Islet precursor cell (in vitro differentiated cells): ENCODE measurements at regions not wholly inside any gene's neighbourhood (a gene's known extent, or its start where the extent isn't known, plus 50 kb on each side); places are given as distances from the start of the nearest gene placed in this dataset.
"Not testable (repeated sequence)": the region's sequence is repeated elsewhere in the genome, so short reads cannot be mapped to it uniquely, and the experiment has no call there.

ENCODE experiments used
- DNase-seq: peaks from one replicate; pipeline ENCODE4 v3.0.0-alpha.2; 2018

GRCh38 chr5:117761186-117761585 lies 1186.6 kb upstream of the SEMA6A start:
- no peak for DNase-seq

GRCh38 chr5:117759849-117760499 lies 1185.4 kb upstream of the SEMA6A start:
- DNase-seq: no peak

GRCh38 chr5:117752403-117752802 lies 1177.8 kb upstream of the SEMA6A start:
- no peak for DNase-seq

- no peak for DNase-seq
Measured at GRCh38 chr5:117748336-117748735, 1173.7 kb upstream of the SEMA6A start.

- DNase-seq: no peak
Measured at GRCh38 chr5:117743337-117743736, 1168.7 kb upstream of the SEMA6A start.

GRCh38 chr5:117741655-117742206 lies 1167.1 kb upstream of the SEMA6A start:
- DNase-seq: no peak

- DNase-seq: no peak
Measured at GRCh38 chr5:117740268-117740667, 1165.6 kb upstream of the SEMA6A start.

GRCh38 chr5:117738571-117738970 lies 1163.9 kb upstream of the SEMA6A start:
- no peak for DNase-seq

GRCh38 chr5:117736698-117737097 lies 1162.1 kb upstream of the SEMA6A start:
- no peak for DNase-seq

GRCh38 chr5:117734056-117734455 lies 1159.4 kb upstream of the SEMA6A start:
- no peak for DNase-seq

- DNase-seq: no peak
Measured at GRCh38 chr5:117733051-117733450, 1158.4 kb upstream of the SEMA6A start.

GRCh38 chr5:117732264-117732663 lies 1157.6 kb upstream of the SEMA6A start:
- no peak for DNase-seq

- DNase-seq: no peak
Measured at GRCh38 chr5:117731446-117731845, 1156.8 kb upstream of the SEMA6A start.

GRCh38 chr5:117720784-117721183 lies 1146.2 kb upstream of the SEMA6A start:
- not testable (repeated sequence) for DNase-seq

- DNase-seq: no peak
Measured at GRCh38 chr5:117719413-117719812, 1144.8 kb upstream of the SEMA6A start.

- DNase-seq: no peak
Measured at GRCh38 chr5:117713585-117714198, 1139.1 kb upstream of the SEMA6A start.

- DNase-seq: no peak
Measured at GRCh38 chr5:117701062-117701461, 1126.4 kb upstream of the SEMA6A start.

GRCh38 chr5:117692606-117693005 lies 1118.0 kb upstream of the SEMA6A start:
- no peak for DNase-seq

- no peak for DNase-seq
Measured at GRCh38 chr5:117691081-117691870, 1116.7 kb upstream of the SEMA6A start.

- no peak for DNase-seq
Measured at GRCh38 chr5:117690612-117691011, 1116.0 kb upstream of the SEMA6A start.

- no peak for DNase-seq
Measured at GRCh38 chr5:117686926-117687325, 1112.3 kb upstream of the SEMA6A start.

GRCh38 chr5:117682416-117682815 lies 1107.8 kb upstream of the SEMA6A start:
- no peak for DNase-seq

GRCh38 chr5:117681431-117682254 lies 1107.0 kb upstream of the SEMA6A start:
- DNase-seq: no peak
